ENCODE measurements at regions not wholly inside any gene's neighbourhood (a gene's known extent, or its start where the extent isn't known, plus 50 kb on each side); places are given as distances from the start of the nearest gene placed in this dataset.

DNA sequence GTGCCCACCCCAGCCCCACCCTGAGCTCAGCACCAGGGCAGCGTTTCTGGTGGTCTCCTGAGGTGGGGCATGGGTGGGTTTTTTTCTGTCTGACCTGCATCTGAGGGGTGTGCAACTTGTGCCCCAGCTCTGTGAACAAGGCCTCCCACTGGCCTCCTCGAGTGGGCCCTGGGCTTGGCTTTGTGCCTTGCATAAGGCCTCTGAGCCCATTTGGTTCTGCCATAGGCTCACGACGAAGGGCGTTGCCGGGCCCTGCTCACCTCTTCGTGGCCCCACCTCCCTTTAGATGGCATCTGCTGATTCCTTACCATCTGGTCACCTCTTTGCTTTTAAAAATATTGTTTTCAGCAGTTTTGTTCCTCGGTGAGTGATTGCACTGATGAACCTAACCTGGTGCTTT is 127.1 kb upstream of the COL5A1 start:
- TF ChIP-seq EZH2 (IDR thresholded peaks at IDR 0.05; ENCODE audit: low read length, missing control alignments): no peak
- TF ChIP-seq, protein P1, sequence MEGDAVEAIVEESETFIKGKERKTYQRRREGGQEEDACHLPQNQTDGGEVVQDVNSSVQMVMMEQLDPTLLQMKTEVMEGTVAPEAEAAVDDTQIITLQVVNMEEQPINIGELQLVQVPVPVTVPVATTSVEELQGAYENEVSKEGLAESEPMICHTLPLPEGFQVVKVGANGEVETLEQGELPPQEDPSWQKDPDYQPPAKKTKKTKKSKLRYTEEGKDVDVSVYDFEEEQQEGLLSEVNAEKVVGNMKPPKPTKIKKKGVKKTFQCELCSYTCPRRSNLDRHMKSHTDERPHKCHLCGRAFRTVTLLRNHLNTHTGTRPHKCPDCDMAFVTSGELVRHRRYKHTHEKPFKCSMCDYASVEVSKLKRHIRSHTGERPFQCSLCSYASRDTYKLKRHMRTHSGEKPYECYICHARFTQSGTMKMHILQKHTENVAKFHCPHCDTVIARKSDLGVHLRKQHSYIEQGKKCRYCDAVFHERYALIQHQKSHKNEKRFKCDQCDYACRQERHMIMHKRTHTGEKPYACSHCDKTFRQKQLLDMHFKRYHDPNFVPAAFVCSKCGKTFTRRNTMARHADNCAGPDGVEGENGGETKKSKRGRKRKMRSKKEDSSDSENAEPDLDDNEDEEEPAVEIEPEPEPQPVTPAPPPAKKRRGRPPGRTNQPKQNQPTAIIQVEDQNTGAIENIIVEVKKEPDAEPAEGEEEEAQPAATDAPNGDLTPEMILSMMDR (conservative IDR thresholded peaks at IDR 0.05 in 1 of 2, IDR thresholded peaks at IDR 0.05 in 1 of 2; ENCODE audit: low read depth in 1 of 2, low read length in 2 of 2): no peak
- no peak for DNase-seq (ENCODE audit: low read depth in 2 of 2)
- H3K27ac ChIP-seq (ENCODE audit: insufficient read depth, low read length): no peak overlapping the region
- H4K20me1 ChIP-seq (ENCODE audit: control insufficient read depth, extremely low read depth, insufficient read depth, low read length): no peaks in the 10 kb centered on the region
- no peaks in the 10 kb centered on the region for H3K79me2 ChIP-seq (ENCODE audit: control insufficient read depth, insufficient read depth, low read length)
- no peak overlapping the region for H3K4me3 ChIP-seq (replicated peaks in 1 of 4; ENCODE audit: control extremely low read depth in 1 of 4, insufficient read depth in 1 of 4, low read depth in 3 of 4, low read length in 4 of 4)
- H3K27me3 ChIP-seq (ENCODE audit: control insufficient read depth, insufficient read depth, low read length): no peaks in the 10 kb centered on the region
- H3K36me3 ChIP-seq (ENCODE audit: control insufficient read depth, insufficient read depth, low read length): no peaks in the 10 kb centered on the region
- H3K4me2 ChIP-seq (ENCODE audit: extremely low read depth, insufficient read depth, low read length): no peak overlapping the region
- H3K9me3 ChIP-seq (ENCODE audit: control insufficient read depth, insufficient read depth, low read depth, low read length): no peaks in the 10 kb centered on the region
- H3K9ac ChIP-seq (ENCODE audit: insufficient read depth, low read length): no peak overlapping the region
- no peak overlapping the region for H2AFZ ChIP-seq (ENCODE audit: low read length)
- H3K4me1 ChIP-seq (ENCODE audit: control insufficient read depth, extremely low read depth, insufficient read depth, low read length): no peaks in the 10 kb centered on the region

DNA sequence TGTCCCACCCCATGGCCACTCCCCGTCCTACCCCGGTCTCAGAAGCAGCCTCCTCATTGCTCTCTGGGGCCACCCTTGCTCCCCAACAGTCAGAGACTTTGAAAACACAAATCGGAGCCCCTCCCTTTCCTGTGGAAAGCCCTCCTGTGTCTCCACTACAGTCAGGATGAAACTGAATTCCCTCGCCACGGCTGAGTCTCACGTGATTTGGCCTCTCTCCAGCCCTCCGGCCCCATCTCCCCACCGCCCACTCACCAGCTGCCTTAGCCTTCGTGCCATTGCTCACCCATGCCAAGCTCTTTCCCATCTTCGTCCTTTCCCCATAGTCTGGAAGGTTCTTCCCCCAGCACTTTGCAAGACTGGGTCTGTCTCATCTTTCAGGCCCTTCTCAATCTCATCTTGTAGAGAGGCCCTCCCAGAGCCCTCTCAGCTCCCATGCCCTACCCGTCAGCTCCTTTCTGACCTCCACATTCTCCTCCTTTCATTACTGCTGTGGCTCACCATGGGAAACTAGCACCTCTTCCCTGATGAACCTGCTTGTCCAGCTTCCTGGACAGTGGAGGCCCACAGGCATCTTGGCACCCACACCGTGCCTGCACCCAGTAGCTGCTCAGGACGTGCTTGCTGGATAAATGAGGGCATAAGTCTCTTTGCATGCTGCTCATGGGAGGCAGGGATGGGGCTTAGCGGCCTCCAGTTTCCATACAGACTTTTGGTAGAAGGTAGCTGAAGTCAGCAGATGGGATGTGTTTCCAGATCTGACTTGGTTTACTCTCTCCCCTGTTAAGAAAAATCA is 126.4 kb upstream of the COL5A1 start:
- H3K9ac ChIP-seq (ENCODE audit: insufficient read depth, low read length): no peak overlapping the region
- no peaks in the 10 kb centered on the region for H3K9me3 ChIP-seq (ENCODE audit: control insufficient read depth, insufficient read depth, low read depth, low read length)
- DNase-seq (ENCODE audit: low read depth in 2 of 2): peak in 1 of 2 donors; percentile 49
- H4K20me1 ChIP-seq (ENCODE audit: control insufficient read depth, extremely low read depth, insufficient read depth, low read length): no peaks in the 10 kb centered on the region
- no peaks in the 10 kb centered on the region for H3K79me2 ChIP-seq (ENCODE audit: control insufficient read depth, insufficient read depth, low read length)
- H3K36me3 ChIP-seq (ENCODE audit: control insufficient read depth, insufficient read depth, low read length): no peaks in the 10 kb centered on the region
- no peak overlapping the region for H3K4me2 ChIP-seq (ENCODE audit: extremely low read depth, insufficient read depth, low read length)
- H2AFZ ChIP-seq (ENCODE audit: low read length): no peak overlapping the region
- no peaks in the 10 kb centered on the region for H3K4me1 ChIP-seq (ENCODE audit: control insufficient read depth, extremely low read depth, insufficient read depth, low read length)
- TF ChIP-seq, protein P1 (conservative IDR thresholded peaks at IDR 0.05 in 1 of 2, IDR thresholded peaks at IDR 0.05 in 1 of 2; ENCODE audit: low read depth in 1 of 2, low read length in 2 of 2): no peak
- no peak for TF ChIP-seq EZH2 (IDR thresholded peaks at IDR 0.05; ENCODE audit: low read length, missing control alignments)
- H3K27ac ChIP-seq (ENCODE audit: insufficient read depth, low read length): no peak overlapping the region
- H3K27me3 ChIP-seq (ENCODE audit: control insufficient read depth, insufficient read depth, low read length): no peaks in the 10 kb centered on the region
- H3K4me3 ChIP-seq (replicated peaks in 1 of 4; ENCODE audit: control extremely low read depth in 1 of 4, insufficient read depth in 1 of 4, low read depth in 3 of 4, low read length in 4 of 4): no peak overlapping the region

DNA sequence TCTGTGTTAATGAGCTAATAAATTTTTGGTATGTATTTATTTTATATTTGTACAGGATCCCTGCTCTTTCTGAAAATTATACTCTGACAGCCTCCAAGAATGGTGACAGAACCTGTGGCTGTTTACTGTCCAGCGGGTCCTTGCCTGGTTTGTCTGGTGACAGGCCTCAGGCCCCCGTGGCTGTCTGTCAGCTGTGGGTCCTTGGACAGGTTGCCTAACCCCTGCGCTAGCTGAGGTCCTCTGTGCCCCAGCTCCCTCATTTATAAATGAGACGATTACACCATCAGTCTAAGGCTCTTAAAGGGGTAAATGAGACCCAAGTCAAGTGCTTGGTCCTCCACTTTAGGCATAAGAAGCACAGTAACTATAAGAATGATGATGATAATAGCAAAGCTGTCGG is 125.1 kb upstream of the COL5A1 start:
- H4K20me1 ChIP-seq (ENCODE audit: control insufficient read depth, extremely low read depth, insufficient read depth, low read length): no peaks in the 10 kb centered on the region
- no peaks in the 10 kb centered on the region for H3K9me3 ChIP-seq (ENCODE audit: control insufficient read depth, insufficient read depth, low read depth, low read length)
- no peak for TF ChIP-seq EZH2 (IDR thresholded peaks at IDR 0.05; ENCODE audit: low read length, missing control alignments)
- TF ChIP-seq, protein P1 (conservative IDR thresholded peaks at IDR 0.05 in 1 of 2, IDR thresholded peaks at IDR 0.05 in 1 of 2; ENCODE audit: low read depth in 1 of 2, low read length in 2 of 2): no peak
- no peaks in the 10 kb centered on the region for H3K27me3 ChIP-seq (ENCODE audit: control insufficient read depth, insufficient read depth, low read length)
- H3K4me3 ChIP-seq (replicated peaks in 1 of 4; ENCODE audit: control extremely low read depth in 1 of 4, insufficient read depth in 1 of 4, low read depth in 3 of 4, low read length in 4 of 4): no peak overlapping the region
- H3K4me2 ChIP-seq (ENCODE audit: extremely low read depth, insufficient read depth, low read length): no peak overlapping the region
- no peak for DNase-seq (ENCODE audit: low read depth in 2 of 2)
- no peak overlapping the region for H3K27ac ChIP-seq (ENCODE audit: insufficient read depth, low read length)
- H3K36me3 ChIP-seq (ENCODE audit: control insufficient read depth, insufficient read depth, low read length): no peaks in the 10 kb centered on the region
- no peaks in the 10 kb centered on the region for H3K79me2 ChIP-seq (ENCODE audit: control insufficient read depth, insufficient read depth, low read length)
- H2AFZ ChIP-seq (ENCODE audit: low read length): no peak overlapping the region
- no peak overlapping the region for H3K9ac ChIP-seq (ENCODE audit: insufficient read depth, low read length)
- no peaks in the 10 kb centered on the region for H3K4me1 ChIP-seq (ENCODE audit: control insufficient read depth, extremely low read depth, insufficient read depth, low read length)
